H1 (cell line): ENCODE measurements at regions not wholly inside any gene's neighbourhood (a gene's known extent, or its start where the extent isn't known, plus 50 kb on each side); places are given as distances from the start of the nearest gene placed in this dataset.

Experiments
- CTCF ChIA-PET: fragments of 300-600 bp; sonication (Branson Sonifier 250); formaldehyde crosslinking; loops from one replicate; lab custom pipeline; 2021; ENCODE audit not compliant: partially characterized antibody; lab: Charles Lee
- POLR2A ChIA-PET: fragments of 300-600 bp; sonication (Branson Sonifier 250); formaldehyde crosslinking; loops from one replicate; lab custom pipeline; 2021; ENCODE audit warnings: inconsistent platforms; ENCODE audit not compliant: partially characterized antibody; lab: Charles Lee
- DNase-seq, 2 experiments: peaks; one replicate each; pipeline versions ENCODE4 v3.0.0 to v3.0.0-alpha.2; 2010 to 2022; ENCODE audit warnings: low spot score in 2 of 2, low read depth in 1 of 2, mixed read lengths in 1 of 2
- FAIRE-seq: peaks from 2 replicates; lab custom pipeline; 2011; peaks lifted over from hg19 to GRCh38; lab: Jason Lieb, UNC
- H2AFZ ChIP-seq: 2 replicates; pipeline ENCODE4 v1.8.1; 2012; ENCODE audit warnings: low read length, inconsistent platforms
- H2AK5ac ChIP-seq: 2 replicates; pipeline ENCODE4 v1.6.1; 2013; ENCODE audit warnings: low read depth, low read length
- H2BK120ac ChIP-seq: replicated peaks from 2 replicates; pipeline ENCODE3; 2013; ENCODE audit warnings: low read depth, low read length, inconsistent platforms
- H2BK12ac ChIP-seq: 2 replicates; pipeline ENCODE4 v1.6.1; 2013; ENCODE audit warnings: low read depth, low read length
- H2BK15ac ChIP-seq: 2 replicates; pipeline ENCODE4 v1.6.1; 2013; ENCODE audit warnings: low read length
- H2BK20ac ChIP-seq: 2 replicates; pipeline ENCODE4 v1.6.1; 2013; ENCODE audit warnings: low read length
- H2BK5ac ChIP-seq: 2 replicates; pipeline ENCODE4 v1.6.1; 2013; ENCODE audit warnings: low read depth, low read length
- H3K14ac ChIP-seq: 2 replicates; pipeline ENCODE4 v1.6.1; 2013; ENCODE audit warnings: inconsistent platforms; ENCODE audit not compliant: insufficient read length
- H3K18ac ChIP-seq: 2 replicates; pipeline ENCODE4 v1.6.1; 2013; ENCODE audit warnings: low read length; ENCODE audit errors: extremely low read depth
- H3K23ac ChIP-seq: 2 replicates; pipeline ENCODE4 v1.6.1; 2013; ENCODE audit warnings: inconsistent platforms; ENCODE audit not compliant: insufficient read length
- H3K23me2 ChIP-seq: 2 replicates; pipeline ENCODE4 v1.6.1; 2013; ENCODE audit warnings: low read depth, low read length
- H3K27ac ChIP-seq: 2 replicates; pipeline ENCODE4 v1.6.1; 2011; ENCODE audit warnings: low read depth, low read length, inconsistent platforms
- H3K27me3 ChIP-seq, 4 experiments: replicated peaks in 1 of 4; 1 replicate in 1 of 4; 2 replicates in 3 of 4; pipeline versions ENCODE4 v1.6.1 to v1.8.1; 2011 to 2013; ENCODE audit warnings: low read length in 3 of 4, mild to moderate bottlenecking in 3 of 4, inconsistent platforms in 2 of 4, mixed read lengths in 2 of 4, moderate library complexity in 1 of 4; ENCODE audit not compliant: control insufficient read depth in 3 of 4, insufficient read depth in 3 of 4; ENCODE audit errors: extremely low read depth in 1 of 4
- H3K36me3 ChIP-seq, 4 experiments: 2 replicates each; pipeline versions ENCODE4 v1.6.1 to v1.8.1; 2011 to 2013; ENCODE audit warnings: mild to moderate bottlenecking in 4 of 4, low read length in 3 of 4, moderate library complexity in 2 of 4, control low read depth in 1 of 4, inconsistent platforms in 1 of 4; ENCODE audit not compliant: insufficient read depth in 4 of 4, control insufficient read depth in 2 of 4
- H3K4ac ChIP-seq: replicated peaks from 2 replicates; pipeline ENCODE3; 2013; ENCODE audit warnings: low read length, low read depth, mixed read lengths, inconsistent platforms; ENCODE audit not compliant: insufficient read length
- H3K4me1 ChIP-seq, 4 experiments: replicated peaks in 1 of 4; 1 replicate in 1 of 4; 2 replicates in 3 of 4; pipeline versions ENCODE4 v1.6.1 to v1.8.1; 2011 to 2013; ENCODE audit warnings: low read length in 3 of 4, inconsistent platforms in 2 of 4, mixed read lengths in 1 of 4; ENCODE audit not compliant: insufficient read depth in 4 of 4, control insufficient read depth in 3 of 4
- H3K4me2 ChIP-seq, 2 experiments: 2 replicates each; pipeline versions ENCODE4 v1.6.1 to v1.8.1; 2011 to 2013; ENCODE audit warnings: low read depth in 2 of 2, low read length in 2 of 2, control low read depth in 1 of 2, inconsistent platforms in 1 of 2, mild to moderate bottlenecking in 1 of 2; ENCODE audit not compliant: insufficient read depth in 1 of 2
- H3K4me3 ChIP-seq, 4 experiments: fragments of 200-600, 300-600 bp in 1 of 4; sonication (generic), shearing (Covaris generic), sonication (Bioruptor Twin) in 1 of 4; 2 replicates each; pipeline versions ENCODE4 v1.5.1 to v1.8.1; 2011 to 2016; ENCODE audit warnings: low read length in 4 of 4, low read depth in 3 of 4, control low read depth in 2 of 4, inconsistent platforms in 2 of 4, mild to moderate bottlenecking in 2 of 4, mixed read lengths in 1 of 4, moderate library complexity in 1 of 4; ENCODE audit not compliant: insufficient read depth in 2 of 4; ENCODE audit errors: extremely low read depth in 1 of 4
- H3K56ac ChIP-seq: replicated peaks from 2 replicates; pipeline ENCODE3; 2013; ENCODE audit warnings: low read depth, mild to moderate bottlenecking, mixed read lengths, low read length, inconsistent platforms; ENCODE audit not compliant: insufficient read length
- H3K79me1 ChIP-seq: 2 replicates; pipeline ENCODE4 v1.6.1; 2013; ENCODE audit warnings: low read depth, low read length, control low read depth
- H3K79me2 ChIP-seq, 2 experiments: 2 replicates each; pipeline versions ENCODE4 v1.6.1 to v1.8.1; 2012 to 2013; ENCODE audit warnings: low read length in 2 of 2, mild to moderate bottlenecking in 2 of 2, inconsistent platforms in 1 of 2; ENCODE audit not compliant: insufficient read depth in 2 of 2, control insufficient read depth in 1 of 2
- H3K9ac ChIP-seq, 4 experiments: replicated peaks in 1 of 4; 1 replicate in 1 of 4; 2 replicates in 3 of 4; pipeline versions ENCODE4 v1.6.1 to v1.8.1; 2011 to 2013; ENCODE audit warnings: low read depth in 3 of 4, low read length in 3 of 4, control low read depth in 2 of 4, mild to moderate bottlenecking in 2 of 4, moderate library complexity in 2 of 4, inconsistent platforms in 1 of 4; ENCODE audit errors: extremely low read depth in 1 of 4
- H3K9me3 ChIP-seq, 2 experiments: 2 replicates each; pipeline versions ENCODE4 v1.6.1 to v1.8.1; 2012 to 2013; ENCODE audit warnings: mild to moderate bottlenecking in 2 of 2, moderate library complexity in 2 of 2, control low read depth in 1 of 2, inconsistent platforms in 1 of 2, low read depth in 1 of 2, low read length in 1 of 2, mixed read lengths in 1 of 2; ENCODE audit not compliant: insufficient read depth in 2 of 2
- H4K20me1 ChIP-seq, 2 experiments: replicated peaks in 1 of 2; 2 replicates each; pipeline versions ENCODE3 to v1.8.1; 2011 to 2013; ENCODE audit warnings: inconsistent platforms in 2 of 2, low read length in 2 of 2, mild to moderate bottlenecking in 1 of 2; ENCODE audit not compliant: insufficient read depth in 2 of 2, control insufficient read depth in 1 of 2
- H4K5ac ChIP-seq: 2 replicates; pipeline ENCODE4 v1.6.1; 2013; ENCODE audit warnings: low read length, low read depth, mixed read lengths, inconsistent platforms; ENCODE audit not compliant: insufficient read length
- H4K8ac ChIP-seq: 2 replicates; pipeline ENCODE4 v1.8.0; 2013; ENCODE audit warnings: mild to moderate bottlenecking, moderate library complexity, low read length, inconsistent platforms; ENCODE audit not compliant: insufficient read depth; ENCODE audit errors: extremely low read depth
- H4K91ac ChIP-seq: replicated peaks from 2 replicates; pipeline ENCODE3; 2013; ENCODE audit warnings: low read length, mixed read lengths, inconsistent platforms; ENCODE audit not compliant: insufficient read length
- BACH1 ChIP-seq: IDR thresholded peaks from 2 replicates; pipeline ENCODE4 v1.6.1; 2012; ENCODE audit warnings: low read length, improper control_type of control experiment
- BRCA1 ChIP-seq: IDR thresholded peaks from 2 replicates; pipeline ENCODE4 v1.6.1; 2012; ENCODE audit warnings: low read depth, low read length, improper control_type of control experiment
- CTCF ChIP-seq, 3 experiments: IDR thresholded peaks; 1 replicate in 2 of 3; 2 replicates in 1 of 3; pipeline versions ENCODE4 v1.5.1 to v1.6.1; 2011; ENCODE audit warnings: low read length in 3 of 3, mild to moderate bottlenecking in 3 of 3, inconsistent platforms in 2 of 3, low read depth in 1 of 3, moderate library complexity in 1 of 3; ENCODE audit not compliant: insufficient read depth in 1 of 3; ENCODE audit errors: control extremely low read depth in 1 of 3
- HDAC6 ChIP-seq: IDR thresholded peaks from one replicate; pipeline ENCODE4 v1.7.1; 2012; ENCODE audit warnings: low read depth, mild to moderate bottlenecking, inconsistent platforms, low read length, moderate library complexity
- POU5F1 ChIP-seq: IDR thresholded peaks from 2 replicates; pipeline ENCODE4 v1.6.1; 2011; ENCODE audit warnings: low read depth, mild to moderate bottlenecking, low read length, moderate library complexity
- RAD21 ChIP-seq, 2 experiments: IDR thresholded peaks in 1 of 2; conservative IDR thresholded peaks in 1 of 2; 2 replicates each; pipeline ENCODE4 v1.6.1; 2011; ENCODE audit warnings: low read depth in 2 of 2, low read length in 2 of 2, improper control_type of control experiment in 1 of 2, inconsistent platforms in 1 of 2, mild to moderate bottlenecking in 1 of 2, moderate library complexity in 1 of 2
- RBBP5 ChIP-seq: IDR thresholded peaks from 2 replicates; pipeline ENCODE4 v1.7.1; 2012; ENCODE audit warnings: low read depth, mild to moderate bottlenecking, inconsistent platforms, low read length, moderate library complexity, borderline replicate concordance
- SAP30 ChIP-seq: fragments of 300-600 bp; sonication (generic); IDR thresholded peaks from 2 replicates; pipeline ENCODE4 v1.7.1; 2012; ENCODE audit warnings: low read length, moderate library complexity, mild to moderate bottlenecking, inconsistent platforms; ENCODE audit not compliant: insufficient read depth, insufficient replicate concordance
- TEAD4 ChIP-seq: IDR thresholded peaks from 2 replicates; pipeline ENCODE4 v1.6.1; 2012; ENCODE audit warnings: low read depth, low read length, inconsistent platforms, mixed read lengths
- WGBS, 2 experiments: shearing (Covaris generic) in 1 of 2; methylation state at CpG; one replicate each; pipeline versions ENCODE4 v1.1.6 to v1.1.7; 2013 to 2015; ENCODE audit warnings: low lambda C conversion rate in 2 of 2, mixed read lengths in 2 of 2, inconsistent platforms in 1 of 2, low coverage in 1 of 2, missing lambda C conversion rate in 1 of 2; ENCODE audit not compliant: insufficient replicate concordance in 2 of 2, insufficient coverage in 1 of 2, insufficient read length in 1 of 2; ENCODE audit errors: extremely low coverage in 1 of 2, missing lambda C conversion rate in 1 of 2; 5-methylcytosine and 5-hydroxymethylcytosine counted together

- Histone ChIP-seq H3K9me3 (peaks cover 0 to 4% of the 10 kb centered on the region in 2 experiments; a peak in 2 of 4 replicates), H2BK120ac (no peak overlapping the region), H2BK5ac (no peak overlapping the region), H2BK15ac (no peak overlapping the region), H3K23ac (no peak overlapping the region), H4K8ac (no peak overlapping the region), H3K4me3 (no peak overlapping the region), H2BK20ac (no peak overlapping the region), H3K18ac (no peak overlapping the region), H3K4me1 (peaks cover 0 to 3% (median 1%) of the 10 kb centered on the region in 4 experiments; a peak in 2 of 7 replicates), H2AK5ac (no peak overlapping the region), H3K9ac (no peak overlapping the region), H2AFZ (no peak overlapping the region), H3K79me1 (no peaks in the 10 kb centered on the region), H3K23me2 (no peaks in the 10 kb centered on the region), H2BK12ac (no peak overlapping the region), H3K36me3 (no peaks in the 10 kb centered on the region), H4K20me1 (no peaks in the 10 kb centered on the region), H3K56ac (no peak overlapping the region), H3K27me3 (no peaks in the 10 kb centered on the region), H4K91ac (no peak overlapping the region), H3K4ac (no peak overlapping the region), H3K27ac (no peak overlapping the region), H4K5ac (no peak overlapping the region), H3K14ac (no peak overlapping the region), H3K4me2 (no peak overlapping the region), H3K79me2 (no peaks in the 10 kb centered on the region; a peak in 1 of 4 replicates)
- POLR2A ChIA-PET, result no interaction called here
- FAIRE-seq (peak; percentile 28), DNase-seq (no peak)
- CTCF ChIA-PET, result interaction anchor here (0.7 to 5.2 kb wide), 17 partner anchors 10 to 158 kb away, joined by 3 to 32 read pairs (median 4); no protein-coding TSS in a partner anchor
- no peak for TF ChIP-seq TEAD4
- peak in 2 of 3 experiments; percentile 26 to 30; a peak in 2 of 4 replicates for TF ChIP-seq CTCF (IDR thresholded peaks at IDR 0.05; ENCODE audit: control extremely low read depth in 1 of 3, insufficient read depth in 1 of 3, low read depth in 1 of 3, low read length in 3 of 3)
- no peak for TF ChIP-seq BACH1
- no peak for TF ChIP-seq SAP30
- no peak for TF ChIP-seq BRCA1
- TF ChIP-seq RBBP5, result no peak
- no peak for TF ChIP-seq HDAC6
- TF ChIP-seq POU5F1, result no peak
- peak; percentile 30 to 43; a peak in 2 of 4 replicates for TF ChIP-seq RAD21 (IDR thresholded peaks at IDR 0.05 in 1 of 2, conservative IDR thresholded peaks at IDR 0.05 in 1 of 2; ENCODE audit: low read depth in 2 of 2, low read length in 2 of 2)
- WGBS, 2 experiments, result 76% methylated on average over 1 of the region's 1 CpG; no CpG with 5 or more reads in 1 of the 2 experiments
Observed at GRCh38 chr5:135204151-135204600, 170.1 kb upstream of the PITX1 start.
